A673 (cell line): ENCODE measurements at regions not wholly inside any gene's neighbourhood (a gene's known extent, or its start where the extent isn't known, plus 50 kb on each side); places are given as distances from the start of the nearest gene placed in this dataset.

Source experiments
- EZH2 ChIP-seq: fragments of 200-600 bp; sonication (generic); IDR thresholded peaks from 2 replicates; pipeline ENCODE4 v1.6.1; 2017; ENCODE audit warnings: borderline replicate concordance, low read depth, mild to moderate bottlenecking, mixed read lengths, antibody characterized with exemption, low read length; ENCODE audit not compliant: poor library complexity, severe bottlenecking
- TF ChIP-seq, protein P1 (sequence below): fragments of 300-800, 200-600 bp; sonication (generic); conservative IDR thresholded peaks from 2 replicates; pipeline ENCODE4 v1.5.1; 2017; ENCODE audit warnings: low read depth, mild to moderate bottlenecking, antibody characterized with exemption, low read length, moderate library complexity, mixed read lengths

DNA sequence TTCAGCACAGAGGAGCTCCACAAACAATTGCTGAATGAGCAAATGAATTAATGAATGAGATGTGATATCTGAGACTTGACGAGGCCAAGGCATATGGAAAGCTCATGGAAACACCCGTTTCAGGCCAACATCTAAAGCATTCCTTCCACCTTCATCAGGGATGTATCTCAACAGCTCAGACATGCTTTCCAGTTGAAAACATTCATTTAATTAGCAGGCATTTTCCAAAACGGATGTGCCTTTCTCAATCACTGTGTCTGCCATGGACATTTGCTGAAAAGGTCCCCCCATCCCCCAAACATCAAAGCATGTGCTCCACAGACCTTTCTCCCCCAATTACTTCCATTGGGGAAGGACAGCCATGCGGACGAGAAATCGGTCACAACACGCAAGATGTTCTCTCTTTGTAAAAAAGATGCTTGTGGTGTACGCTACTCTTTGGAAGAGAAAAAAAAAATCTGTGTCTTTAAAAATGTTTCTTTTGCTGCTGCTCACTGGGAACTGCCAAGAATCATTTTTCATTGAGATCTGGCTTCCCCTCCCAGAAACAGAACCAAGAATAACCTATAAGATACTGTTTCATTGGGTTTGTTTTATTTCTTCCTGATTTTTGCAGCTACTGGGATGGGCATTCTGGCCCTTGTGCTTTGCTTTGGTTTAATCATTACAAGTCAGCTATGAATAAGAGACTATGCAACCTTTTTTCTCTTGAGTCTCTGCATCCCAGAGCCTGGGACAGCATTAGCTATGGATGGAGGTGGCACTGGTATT lies 528.2 kb downstream of the MED13L start:
- TF ChIP-seq, protein P1, sequence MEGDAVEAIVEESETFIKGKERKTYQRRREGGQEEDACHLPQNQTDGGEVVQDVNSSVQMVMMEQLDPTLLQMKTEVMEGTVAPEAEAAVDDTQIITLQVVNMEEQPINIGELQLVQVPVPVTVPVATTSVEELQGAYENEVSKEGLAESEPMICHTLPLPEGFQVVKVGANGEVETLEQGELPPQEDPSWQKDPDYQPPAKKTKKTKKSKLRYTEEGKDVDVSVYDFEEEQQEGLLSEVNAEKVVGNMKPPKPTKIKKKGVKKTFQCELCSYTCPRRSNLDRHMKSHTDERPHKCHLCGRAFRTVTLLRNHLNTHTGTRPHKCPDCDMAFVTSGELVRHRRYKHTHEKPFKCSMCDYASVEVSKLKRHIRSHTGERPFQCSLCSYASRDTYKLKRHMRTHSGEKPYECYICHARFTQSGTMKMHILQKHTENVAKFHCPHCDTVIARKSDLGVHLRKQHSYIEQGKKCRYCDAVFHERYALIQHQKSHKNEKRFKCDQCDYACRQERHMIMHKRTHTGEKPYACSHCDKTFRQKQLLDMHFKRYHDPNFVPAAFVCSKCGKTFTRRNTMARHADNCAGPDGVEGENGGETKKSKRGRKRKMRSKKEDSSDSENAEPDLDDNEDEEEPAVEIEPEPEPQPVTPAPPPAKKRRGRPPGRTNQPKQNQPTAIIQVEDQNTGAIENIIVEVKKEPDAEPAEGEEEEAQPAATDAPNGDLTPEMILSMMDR: no peak
- no peak for TF ChIP-seq EZH2
